ENCODE measurements at regions not wholly inside any gene's neighbourhood (a gene's known extent, or its start where the extent isn't known, plus 50 kb on each side); places are given as distances from the start of the nearest gene placed in this dataset.

GRCh38 chr12:88251798-88252197, 109.7 kb downstream of the TMTC3 start:
- Mint-ChIP-seq H3K36me3 (ENCODE audit: low read depth, unreplicated experiment) (no peaks in the 10 kb centered on the region), H3K27ac (ENCODE audit: unreplicated experiment) (no peak overlapping the region), H3K9me3 (ENCODE audit: unreplicated experiment) (no peaks in the 10 kb centered on the region), H3K4me1 (ENCODE audit: low read depth, unreplicated experiment) (peaks cover 9% of the 10 kb centered on the region), H3K4me3 (ENCODE audit: unreplicated experiment) (no peak overlapping the region), H3K27me3 (ENCODE audit: low read depth, unreplicated experiment) (no peaks in the 10 kb centered on the region)
- no peak overlapping the region for H3K9ac ChIP-seq (ENCODE audit: low read length)
- DNase-seq (ENCODE audit: low read depth) (no peak), FAIRE-seq (no peak)
- H3K36me3 ChIP-seq (ENCODE audit: insufficient read depth, low read length), result no peaks in the 10 kb centered on the region
- no peaks in the 10 kb centered on the region for H4K20me1 ChIP-seq (ENCODE audit: insufficient read depth, low read length)
- H3K27ac ChIP-seq (ENCODE audit: low read depth, low read length), result no peak overlapping the region
- no peak overlapping the region for H3K4me3 ChIP-seq (ENCODE audit: insufficient read depth, low read depth, low read length)
- H3K9me3 ChIP-seq (ENCODE audit: insufficient read depth, low read depth, low read length), result no peaks in the 10 kb centered on the region
- no peak overlapping the region for H2AFZ ChIP-seq (ENCODE audit: low read depth, low read length)
- H3K27me3 ChIP-seq (ENCODE audit: insufficient read depth, low read length), result no peaks in the 10 kb centered on the region
- TF ChIP-seq CTCF (IDR thresholded peaks at IDR 0.05; ENCODE audit: insufficient read depth, low read depth, low read length) (no peak), EZH2 (IDR thresholded peaks at IDR 0.05; ENCODE audit: insufficient read depth, low read length) (no peak)
- H3K4me2 ChIP-seq (ENCODE audit: low read length), result no peak overlapping the region
- H3K4me1 ChIP-seq (ENCODE audit: insufficient read depth, low read length), result peaks cover 8% of the 10 kb centered on the region
- no peaks in the 10 kb centered on the region for H3K79me2 ChIP-seq (ENCODE audit: insufficient read depth, low read length)

DNA sequence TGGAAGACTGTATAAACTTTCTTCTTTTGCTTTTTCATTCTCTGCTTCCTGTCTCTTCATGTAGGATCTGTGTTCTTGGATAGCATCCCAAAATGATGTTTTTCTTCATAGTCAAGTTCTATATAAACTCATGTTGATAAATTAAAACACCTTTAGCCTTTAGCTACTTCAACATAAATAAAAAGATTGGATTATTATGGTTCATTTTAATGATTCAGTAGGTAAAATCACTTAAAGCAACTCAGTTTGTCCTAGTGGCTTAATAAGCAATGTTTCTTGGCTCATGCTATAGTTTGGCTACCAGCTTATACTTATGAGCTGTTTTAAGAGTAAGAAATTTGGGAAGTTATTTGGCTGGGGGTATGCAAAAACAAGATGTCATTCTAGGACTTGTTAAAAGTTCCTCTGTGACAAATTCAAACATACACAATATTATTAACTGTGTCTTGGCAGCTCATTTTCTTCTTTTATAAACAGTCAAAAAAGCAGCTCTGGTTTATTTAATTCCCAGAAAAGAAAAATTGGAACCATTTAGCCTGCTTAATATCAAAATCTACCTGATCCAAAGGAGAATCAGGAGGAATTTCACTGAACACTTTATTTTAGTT, 111.4 kb downstream of the TMTC3 start:
- H3K9ac ChIP-seq (ENCODE audit: low read length), result no peak overlapping the region
- no peaks in the 10 kb centered on the region for H3K4me1 ChIP-seq (ENCODE audit: insufficient read depth, low read length)
- Mint-ChIP-seq H3K9me3 (ENCODE audit: unreplicated experiment) (no peaks in the 10 kb centered on the region), H3K27me3 (ENCODE audit: low read depth, unreplicated experiment) (no peaks in the 10 kb centered on the region), H3K4me1 (ENCODE audit: low read depth, unreplicated experiment) (peaks cover 4% of the 10 kb centered on the region), H3K4me3 (ENCODE audit: unreplicated experiment) (no peak overlapping the region), H3K36me3 (ENCODE audit: low read depth, unreplicated experiment) (no peaks in the 10 kb centered on the region), H3K27ac (ENCODE audit: unreplicated experiment) (no peak overlapping the region)
- no peaks in the 10 kb centered on the region for H3K36me3 ChIP-seq (ENCODE audit: insufficient read depth, low read length)
- no peaks in the 10 kb centered on the region for H4K20me1 ChIP-seq (ENCODE audit: insufficient read depth, low read length)
- no peak overlapping the region for H2AFZ ChIP-seq (ENCODE audit: low read depth, low read length)
- no peaks in the 10 kb centered on the region for H3K27me3 ChIP-seq (ENCODE audit: insufficient read depth, low read length)
- no peak overlapping the region for H3K27ac ChIP-seq (ENCODE audit: low read depth, low read length)
- H3K4me2 ChIP-seq (ENCODE audit: low read length), result no peak overlapping the region
- no peaks in the 10 kb centered on the region for H3K79me2 ChIP-seq (ENCODE audit: insufficient read depth, low read length)
- DNase-seq (ENCODE audit: low read depth) (no peak), FAIRE-seq (peak; percentile 52)
- TF ChIP-seq EZH2 (IDR thresholded peaks at IDR 0.05; ENCODE audit: insufficient read depth, low read length) (no peak), CTCF (IDR thresholded peaks at IDR 0.05; ENCODE audit: insufficient read depth, low read depth, low read length) (no peak)
- H3K9me3 ChIP-seq (ENCODE audit: insufficient read depth, low read depth, low read length), result no peaks in the 10 kb centered on the region
- no peak overlapping the region for H3K4me3 ChIP-seq (ENCODE audit: insufficient read depth, low read depth, low read length)

GRCh38 chr12:88255224-88255623, 113.1 kb downstream of the TMTC3 start:
- Mint-ChIP-seq H3K9me3 (ENCODE audit: unreplicated experiment) (no peaks in the 10 kb centered on the region), H3K27me3 (ENCODE audit: low read depth, unreplicated experiment) (no peaks in the 10 kb centered on the region), H3K36me3 (ENCODE audit: low read depth, unreplicated experiment) (no peaks in the 10 kb centered on the region), H3K27ac (ENCODE audit: unreplicated experiment) (no peak overlapping the region), H3K4me1 (ENCODE audit: low read depth, unreplicated experiment) (no peaks in the 10 kb centered on the region), H3K4me3 (ENCODE audit: unreplicated experiment) (no peak overlapping the region)
- Histone ChIP-seq H3K36me3 (ENCODE audit: insufficient read depth, low read length) (no peaks in the 10 kb centered on the region), H3K4me2 (ENCODE audit: low read length) (no peak overlapping the region), H3K4me3 (ENCODE audit: insufficient read depth, low read depth, low read length) (no peak overlapping the region), H3K27ac (ENCODE audit: low read depth, low read length) (no peak overlapping the region), H3K27me3 (ENCODE audit: insufficient read depth, low read length) (no peaks in the 10 kb centered on the region), H4K20me1 (ENCODE audit: insufficient read depth, low read length) (no peaks in the 10 kb centered on the region), H3K9ac (ENCODE audit: low read length) (no peak overlapping the region), H3K79me2 (ENCODE audit: insufficient read depth, low read length) (no peaks in the 10 kb centered on the region), H3K9me3 (ENCODE audit: insufficient read depth, low read depth, low read length) (no peaks in the 10 kb centered on the region), H3K4me1 (ENCODE audit: insufficient read depth, low read length) (no peaks in the 10 kb centered on the region), H2AFZ (ENCODE audit: low read depth, low read length) (no peak overlapping the region)
- no peak for FAIRE-seq
- TF ChIP-seq CTCF (IDR thresholded peaks at IDR 0.05; ENCODE audit: insufficient read depth, low read depth, low read length), result no peak
- TF ChIP-seq EZH2 (IDR thresholded peaks at IDR 0.05; ENCODE audit: insufficient read depth, low read length), result no peak
- DNase-seq (ENCODE audit: low read depth), result no peak

Data from astrocyte (in vitro differentiated cells and primary cell).